ENCODE measurements at regions not wholly inside any gene's neighbourhood (a gene's known extent, or its start where the extent isn't known, plus 50 kb on each side); places are given as distances from the start of the nearest gene placed in this dataset.
A peak's percentile ranks its signal among the peaks of the same experiment; 100 is the strongest.

DNA sequence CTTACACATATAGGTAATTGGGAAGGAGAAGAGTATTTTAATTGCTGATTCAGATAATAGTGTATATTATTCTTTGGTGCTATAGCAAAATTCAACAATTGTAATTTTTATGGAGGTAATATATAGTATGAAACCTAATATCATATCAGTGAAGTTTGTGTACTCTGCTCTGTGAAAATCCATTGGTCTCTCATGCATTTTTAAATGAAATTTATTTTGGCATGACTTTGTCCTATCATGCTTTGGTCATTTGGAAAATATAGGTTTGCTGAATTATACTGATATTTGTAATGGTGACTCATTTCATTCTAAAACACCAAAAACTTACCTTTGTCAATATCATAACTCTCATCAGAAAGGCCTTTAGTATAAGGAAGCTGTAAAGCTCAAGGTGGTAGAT is 962.0 kb upstream of the NOVA1 start:
- TF ChIP-seq, protein P1, sequence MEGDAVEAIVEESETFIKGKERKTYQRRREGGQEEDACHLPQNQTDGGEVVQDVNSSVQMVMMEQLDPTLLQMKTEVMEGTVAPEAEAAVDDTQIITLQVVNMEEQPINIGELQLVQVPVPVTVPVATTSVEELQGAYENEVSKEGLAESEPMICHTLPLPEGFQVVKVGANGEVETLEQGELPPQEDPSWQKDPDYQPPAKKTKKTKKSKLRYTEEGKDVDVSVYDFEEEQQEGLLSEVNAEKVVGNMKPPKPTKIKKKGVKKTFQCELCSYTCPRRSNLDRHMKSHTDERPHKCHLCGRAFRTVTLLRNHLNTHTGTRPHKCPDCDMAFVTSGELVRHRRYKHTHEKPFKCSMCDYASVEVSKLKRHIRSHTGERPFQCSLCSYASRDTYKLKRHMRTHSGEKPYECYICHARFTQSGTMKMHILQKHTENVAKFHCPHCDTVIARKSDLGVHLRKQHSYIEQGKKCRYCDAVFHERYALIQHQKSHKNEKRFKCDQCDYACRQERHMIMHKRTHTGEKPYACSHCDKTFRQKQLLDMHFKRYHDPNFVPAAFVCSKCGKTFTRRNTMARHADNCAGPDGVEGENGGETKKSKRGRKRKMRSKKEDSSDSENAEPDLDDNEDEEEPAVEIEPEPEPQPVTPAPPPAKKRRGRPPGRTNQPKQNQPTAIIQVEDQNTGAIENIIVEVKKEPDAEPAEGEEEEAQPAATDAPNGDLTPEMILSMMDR (IDR thresholded peaks at IDR 0.05) = no peak
- intact Hi-C loops (cut with DNase I) = no loop called here
- H3K27ac ChIP-seq = no peak overlapping the region
- ATAC-seq = no peak
- DNase-seq = no peak
- H3K9me3 ChIP-seq = no peaks in the 10 kb centered on the region
- H3K27me3 ChIP-seq = no peaks in the 10 kb centered on the region
- H3K36me3 ChIP-seq = no peaks in the 10 kb centered on the region
- H3K4me1 ChIP-seq = no peaks in the 10 kb centered on the region
- H3K4me3 ChIP-seq = no peak overlapping the region

DNA sequence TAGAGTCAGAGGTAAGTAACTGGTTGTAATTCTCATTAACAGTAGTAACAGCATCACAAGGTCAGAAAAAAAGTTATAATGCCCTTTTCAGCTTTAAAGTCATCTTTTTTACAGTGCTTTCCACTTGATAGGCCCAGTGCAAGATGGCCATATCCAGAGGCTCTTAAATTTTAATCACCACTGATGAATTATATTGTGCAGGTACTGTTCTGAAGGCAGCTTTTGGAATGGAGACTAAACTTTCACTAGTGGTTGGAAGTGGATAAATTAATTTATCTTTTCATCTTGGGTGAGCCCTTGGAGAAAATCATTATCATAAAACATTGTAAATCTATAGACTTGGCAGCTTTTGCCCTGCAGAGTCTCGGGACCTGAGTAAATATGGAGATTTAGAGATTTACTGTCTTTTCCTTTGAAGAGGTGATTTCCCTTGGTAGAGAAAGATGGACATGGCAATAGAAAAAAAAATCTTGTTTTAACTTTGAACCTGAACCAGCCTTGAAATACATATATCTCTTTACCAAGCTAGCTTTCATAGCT is 969.1 kb upstream of the NOVA1 start:
- TF ChIP-seq, protein P1 (IDR thresholded peaks at IDR 0.05) = no peak
- H3K4me1 ChIP-seq = no peaks in the 10 kb centered on the region
- H3K27me3 ChIP-seq = no peaks in the 10 kb centered on the region
- no peak overlapping the region for H3K4me3 ChIP-seq
- H3K9me3 ChIP-seq = no peaks in the 10 kb centered on the region
- ATAC-seq (no peak), DNase-seq (no peak)
- intact Hi-C loops (cut with DNase I) = no loop called here
- H3K36me3 ChIP-seq = no peaks in the 10 kb centered on the region
- no peak overlapping the region for H3K27ac ChIP-seq

DNA sequence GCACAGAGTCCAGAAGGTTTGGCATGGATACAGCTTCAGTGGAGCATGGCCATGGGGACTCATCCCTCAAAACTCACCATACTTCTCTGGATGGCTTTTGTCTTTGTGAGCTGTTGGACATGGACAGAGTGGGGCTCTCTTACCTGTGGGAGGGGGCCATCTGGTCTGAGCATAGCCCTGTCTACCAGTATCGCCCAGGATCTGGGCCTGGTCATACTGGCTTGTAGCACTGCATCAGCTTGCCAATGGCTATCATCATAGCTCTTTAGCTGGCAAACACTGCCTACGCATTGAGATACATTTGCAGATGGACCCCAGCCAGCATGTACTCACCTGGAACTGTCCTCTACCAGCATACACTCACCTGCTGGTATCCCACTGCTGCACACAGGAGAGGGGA is 975.2 kb upstream of the NOVA1 start:
- Histone ChIP-seq H3K9me3 (no peaks in the 10 kb centered on the region), H3K27me3 (no peaks in the 10 kb centered on the region), H3K36me3 (no peaks in the 10 kb centered on the region), H3K4me3 (no peak overlapping the region), H3K27ac (no peak overlapping the region), H3K4me1 (no peaks in the 10 kb centered on the region)
- TF ChIP-seq, protein P1 (IDR thresholded peaks at IDR 0.05) = no peak
- intact Hi-C loops (cut with DNase I) = no loop called here
- DNase-seq = no peak
- peak; percentile 23 for ATAC-seq

DNA sequence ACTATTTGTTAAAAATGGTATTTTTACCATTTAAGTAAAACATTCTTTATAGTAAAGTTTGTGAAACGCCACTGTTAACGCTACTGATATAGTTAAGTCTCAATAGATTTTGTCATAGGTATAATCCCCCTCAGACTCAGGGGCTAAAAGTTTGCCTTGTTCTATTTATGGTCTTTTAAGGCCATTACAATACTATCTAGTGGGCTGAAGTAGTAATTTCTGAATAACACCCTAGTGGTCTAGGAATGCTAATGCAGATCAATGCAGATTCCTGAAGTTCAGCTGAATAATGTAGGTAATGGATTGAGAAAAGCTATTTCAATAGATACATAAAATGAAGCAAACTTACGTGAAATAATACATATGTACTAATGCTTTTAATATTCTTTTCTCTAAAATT is 989.3 kb upstream of the NOVA1 start:
- TF ChIP-seq, protein P1 (IDR thresholded peaks at IDR 0.05) = no peak
- intact Hi-C loops (cut with DNase I) = no loop called here
- Histone ChIP-seq H3K9me3 (no peaks in the 10 kb centered on the region), H3K36me3 (no peaks in the 10 kb centered on the region), H3K4me1 (no peaks in the 10 kb centered on the region), H3K27ac (no peak overlapping the region), H3K4me3 (no peak overlapping the region), H3K27me3 (no peaks in the 10 kb centered on the region)
- DNase-seq (no peak), ATAC-seq (no peak)

DNA sequence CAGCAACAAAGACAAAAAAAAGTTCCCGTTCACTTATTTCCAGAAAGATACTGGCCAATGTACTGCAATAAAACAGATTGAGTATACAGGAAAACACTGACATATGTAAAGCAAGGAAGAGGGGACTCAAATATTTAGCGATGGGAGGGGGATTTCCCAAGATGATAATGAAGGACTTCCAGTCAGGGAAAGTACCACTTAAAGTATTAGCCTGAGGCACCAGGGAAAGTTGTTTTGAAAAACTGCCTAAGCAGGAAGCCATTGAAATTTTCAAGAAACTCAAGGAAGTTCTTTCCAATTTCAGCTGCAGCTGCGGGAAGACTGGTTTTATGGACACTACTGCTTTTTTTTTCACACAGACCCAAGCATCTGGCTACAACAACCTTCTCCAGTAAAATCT is 1007.4 kb upstream of the NOVA1 start:
- no peak for ATAC-seq
- intact Hi-C loops (cut with DNase I) = no loop called here
- DNase-seq = no peak

More for the DNA sequence above, 1007.4 kb upstream of the NOVA1 start:
- Histone ChIP-seq H3K27me3 (no peaks in the 10 kb centered on the region), H3K36me3 (no peaks in the 10 kb centered on the region), H3K4me1 (no peaks in the 10 kb centered on the region), H3K9me3 (no peaks in the 10 kb centered on the region), H3K4me3 (no peak overlapping the region), H3K27ac (no peak overlapping the region)
- TF ChIP-seq, protein P1 (IDR thresholded peaks at IDR 0.05) = no peak
